ENCODE measurements at regions not wholly inside any gene's neighbourhood (a gene's known extent, or its start where the extent isn't known, plus 50 kb on each side); places are given as distances from the start of the nearest gene placed in this dataset.
"Not testable (repeated sequence)": the region's sequence is repeated elsewhere in the genome, so short reads cannot be mapped to it uniquely, and the experiment has no call there.

- H3K4me3 Mint-ChIP-seq: no peak overlapping the region
- no peak for DNase-seq
Measured at GRCh38 chr3:150238048-150238802, 169.9 kb upstream of the TSC22D2 start.

GRCh38 chr3:150237490-150237889, 170.6 kb upstream of the TSC22D2 start:
- no peak for DNase-seq
- Mint-ChIP-seq H3K9me3 (no peaks in the 10 kb centered on the region), H3K4me3 (no peak overlapping the region), H3K4me1 (no peaks in the 10 kb centered on the region), H3K36me3 (no peaks in the 10 kb centered on the region), H3K27me3 (peaks cover under 1% of the 10 kb centered on the region), H3K27ac (no peak overlapping the region)

More at GRCh38 chr3:150238048-150238802, 169.9 kb upstream of the TSC22D2 start:
- Mint-ChIP-seq H3K27me3 (peaks cover 7% of the 10 kb centered on the region), H3K36me3 (no peaks in the 10 kb centered on the region), H3K27ac (no peak overlapping the region), H3K9me3 (no peaks in the 10 kb centered on the region), H3K4me1 (no peaks in the 10 kb centered on the region)

- H3K27ac Mint-ChIP-seq: no peak overlapping the region
- H3K27me3 Mint-ChIP-seq: no peaks in the 10 kb centered on the region
- H3K4me1 Mint-ChIP-seq: no peaks in the 10 kb centered on the region
- H3K36me3 Mint-ChIP-seq: no peaks in the 10 kb centered on the region
- DNase-seq: no peak
- H3K4me3 Mint-ChIP-seq: no peak overlapping the region
- H3K9me3 Mint-ChIP-seq: no peaks in the 10 kb centered on the region
Measured at GRCh38 chr3:150236316-150237082, 171.6 kb upstream of the TSC22D2 start.

GRCh38 chr3:150235799-150236198, 172.3 kb upstream of the TSC22D2 start:
- DNase-seq: no peak
- Mint-ChIP-seq H3K9me3 (no peaks in the 10 kb centered on the region), H3K27me3 (no peaks in the 10 kb centered on the region), H3K36me3 (no peaks in the 10 kb centered on the region), H3K4me3 (no peak overlapping the region), H3K4me1 (no peaks in the 10 kb centered on the region), H3K27ac (no peak overlapping the region)

- H3K4me3 Mint-ChIP-seq: no peak overlapping the region
- no peaks in the 10 kb centered on the region for H3K27me3 Mint-ChIP-seq
- no peaks in the 10 kb centered on the region for H3K9me3 Mint-ChIP-seq
- no peaks in the 10 kb centered on the region for H3K4me1 Mint-ChIP-seq
- H3K36me3 Mint-ChIP-seq: no peaks in the 10 kb centered on the region
- H3K27ac Mint-ChIP-seq: no peak overlapping the region
- DNase-seq: no peak
Measured at GRCh38 chr3:150232992-150233451, 175.1 kb upstream of the TSC22D2 start.

GRCh38 chr3:150230037-150230436, 178.1 kb upstream of the TSC22D2 start:
- Mint-ChIP-seq H3K36me3 (no peaks in the 10 kb centered on the region), H3K4me1 (no peaks in the 10 kb centered on the region), H3K27ac (no peak overlapping the region), H3K9me3 (no peaks in the 10 kb centered on the region), H3K27me3 (peaks cover 11% of the 10 kb centered on the region), H3K4me3 (no peak overlapping the region)
- DNase-seq: no peak

- not testable (repeated sequence) for H3K9me3 Mint-ChIP-seq, H3K27ac Mint-ChIP-seq, H3K4me1 Mint-ChIP-seq, H3K4me3 Mint-ChIP-seq, DNase-seq, H3K36me3 Mint-ChIP-seq
- H3K27me3 Mint-ChIP-seq: peaks cover 20% of the 10 kb centered on the region
Measured at GRCh38 chr3:150228626-150229025, 179.5 kb upstream of the TSC22D2 start.

GRCh38 chr3:150227839-150228238, 180.3 kb upstream of the TSC22D2 start:
- Mint-ChIP-seq H3K4me3 (no peak overlapping the region), H3K9me3 (no peaks in the 10 kb centered on the region), H3K4me1 (no peaks in the 10 kb centered on the region), H3K36me3 (no peaks in the 10 kb centered on the region), H3K27me3 (peaks cover 24% of the 10 kb centered on the region), H3K27ac (no peak overlapping the region)
- DNase-seq: peak; percentile 44

GRCh38 chr3:150225986-150226385, 182.1 kb upstream of the TSC22D2 start:
- Mint-ChIP-seq H3K4me1 (peaks cover 2% of the 10 kb centered on the region), H3K4me3 (no peak overlapping the region), H3K27me3 (peaks cover 41% of the 10 kb centered on the region), H3K27ac (no peak overlapping the region), H3K9me3 (no peaks in the 10 kb centered on the region), H3K36me3 (no peaks in the 10 kb centered on the region)
- no peak for DNase-seq

- no peaks in the 10 kb centered on the region for H3K9me3 Mint-ChIP-seq
- no peak overlapping the region for H3K27ac Mint-ChIP-seq
- DNase-seq: no peak
- H3K4me3 Mint-ChIP-seq: no peak overlapping the region
- no peaks in the 10 kb centered on the region for H3K36me3 Mint-ChIP-seq
- H3K27me3 Mint-ChIP-seq: peaks cover 49% of the 10 kb centered on the region
- H3K4me1 Mint-ChIP-seq: peaks cover 2% of the 10 kb centered on the region
Measured at GRCh38 chr3:150223558-150223957, 184.5 kb upstream of the TSC22D2 start.

- Mint-ChIP-seq H3K27me3 (peaks cover 49% of the 10 kb centered on the region), H3K4me3 (no peak overlapping the region), H3K4me1 (peaks cover 2% of the 10 kb centered on the region), H3K36me3 (no peaks in the 10 kb centered on the region), H3K27ac (no peak overlapping the region), H3K9me3 (no peaks in the 10 kb centered on the region)
- no peak for DNase-seq
Measured at GRCh38 chr3:150222691-150223489, 185.2 kb upstream of the TSC22D2 start.

- DNase-seq: no peak
- Mint-ChIP-seq H3K27ac (no peak overlapping the region), H3K27me3 (peaks cover 49% of the 10 kb centered on the region), H3K9me3 (no peaks in the 10 kb centered on the region), H3K36me3 (no peaks in the 10 kb centered on the region), H3K4me1 (peaks cover 2% of the 10 kb centered on the region), H3K4me3 (no peak overlapping the region)
Measured at GRCh38 chr3:150221904-150222523, 186.1 kb upstream of the TSC22D2 start.

- Mint-ChIP-seq H3K27ac (no peak overlapping the region), H3K27me3 (peaks cover 42% of the 10 kb centered on the region), H3K4me3 (no peak overlapping the region), H3K9me3 (no peaks in the 10 kb centered on the region), H3K4me1 (peaks cover 2% of the 10 kb centered on the region), H3K36me3 (no peaks in the 10 kb centered on the region)
- DNase-seq: no peak
Measured at GRCh38 chr3:150220799-150221198, 187.3 kb upstream of the TSC22D2 start.

- H3K27me3 Mint-ChIP-seq: peaks cover 46% of the 10 kb centered on the region
- H3K36me3 Mint-ChIP-seq: no peaks in the 10 kb centered on the region
- H3K4me1 Mint-ChIP-seq: peaks cover 2% of the 10 kb centered on the region
- DNase-seq: no peak
- H3K27ac Mint-ChIP-seq: no peak overlapping the region
- H3K4me3 Mint-ChIP-seq: no peak overlapping the region
- no peaks in the 10 kb centered on the region for H3K9me3 Mint-ChIP-seq
Measured at GRCh38 chr3:150220041-150220440, 188.1 kb upstream of the TSC22D2 start.

GRCh38 chr3:150218841-150219240, 189.3 kb upstream of the TSC22D2 start:
- Mint-ChIP-seq H3K4me3 (no peak overlapping the region), H3K27ac (no peak overlapping the region)

More at GRCh38 chr3:150218841-150219240, 189.3 kb upstream of the TSC22D2 start:
- DNase-seq: no peak
- Mint-ChIP-seq H3K36me3 (no peaks in the 10 kb centered on the region), H3K4me1 (peaks cover 2% of the 10 kb centered on the region), H3K27me3 (peaks cover 41% of the 10 kb centered on the region), H3K9me3 (no peaks in the 10 kb centered on the region)
